Endothelial cell of umbilical vein (primary cell): ENCODE measurements at regions not wholly inside any gene's neighbourhood (a gene's known extent, or its start where the extent isn't known, plus 50 kb on each side); places are given as distances from the start of the nearest gene placed in this dataset.

Experiments
- CTCF ChIP-seq, 2 donors: IDR thresholded peaks; 1 replicate in 1 of 2; 2 replicates in 1 of 2; pipeline ENCODE4 v1.5.1; 2011; ENCODE audit warnings: low read length in 2 of 2, mild to moderate bottlenecking in 2 of 2, moderate library complexity in 2 of 2, control low read depth in 1 of 2, inconsistent platforms in 1 of 2, low read depth in 1 of 2; ENCODE audit not compliant: insufficient read depth in 1 of 2; ENCODE audit errors: extremely low read depth in 1 of 2
- EZH2 ChIP-seq: IDR thresholded peaks from 2 replicates; pipeline ENCODE4 v1.6.1; 2012; ENCODE audit warnings: borderline replicate concordance, low read depth, mild to moderate bottlenecking, moderate library complexity, low read length, inconsistent platforms; ENCODE audit not compliant: severe bottlenecking
- GATA2 ChIP-seq: IDR thresholded peaks from 2 replicates; pipeline ENCODE4 v1.7.0; 2011; ENCODE audit warnings: low read depth, mild to moderate bottlenecking, moderate library complexity, mixed read lengths, low read length; ENCODE audit not compliant: insufficient read length, insufficient read depth
- MAX ChIP-seq: IDR thresholded peaks from 2 replicates; pipeline ENCODE4 v1.6.1; 2011; ENCODE audit not compliant: insufficient read depth, insufficient read length
- POLR2A ChIP-seq: IDR thresholded peaks from 2 replicates; pipeline ENCODE4 v1.6.1; 2012; ENCODE audit warnings: low read depth, mild to moderate bottlenecking, control low read depth, low read length
- POLR2AphosphoS5 ChIP-seq: IDR thresholded peaks from 2 replicates; pipeline ENCODE4 v1.6.1; 2012; ENCODE audit warnings: low read depth, mild to moderate bottlenecking, control low read depth, low read length, moderate library complexity; ENCODE audit not compliant: insufficient read depth

GRCh38 chr21:41011098-41011731 is 156.7 kb upstream of the BACE2 start:
- TF ChIP-seq POLR2A (no peak), CTCF (IDR thresholded peaks at IDR 0.05; ENCODE audit: extremely low read depth in 1 of 2, insufficient read depth in 1 of 2, low read depth in 1 of 2, low read length in 2 of 2) (no peak), MAX (no peak), POLR2AphosphoS5 (no peak), GATA2 (no peak), EZH2 (no peak)
